ENCODE measurements at regions not wholly inside any gene's neighbourhood (a gene's known extent, or its start where the extent isn't known, plus 50 kb on each side); places are given as distances from the start of the nearest gene placed in this dataset.
"Not testable (repeated sequence)": the region's sequence is repeated elsewhere in the genome, so short reads cannot be mapped to it uniquely, and the experiment has no call there.

- no peak for DNase-seq
These were observed 638.8 kb downstream of the PLOD2 start for GRCh38 chr3:145522179-145522578.

GRCh38 chr3:145522893-145523651 is 637.9 kb downstream of the PLOD2 start:
- no peak for DNase-seq

GRCh38 chr3:145531548-145531947 is 629.4 kb downstream of the PLOD2 start:
- no peak for DNase-seq

GRCh38 chr3:145533696-145534095 is 627.3 kb downstream of the PLOD2 start:
- DNase-seq = no peak

- no peak for DNase-seq
These were observed 624.5 kb downstream of the PLOD2 start for GRCh38 chr3:145536461-145536860.

- DNase-seq = no peak
These were observed 610.5 kb downstream of the PLOD2 start for GRCh38 chr3:145550522-145550921.

GRCh38 chr3:145557405-145557804 is 603.6 kb downstream of the PLOD2 start:
- DNase-seq = no peak

- no peak for DNase-seq
These were observed 582.5 kb downstream of the PLOD2 start for GRCh38 chr3:145578471-145578870.

- DNase-seq = no peak
These were observed 579.3 kb downstream of the PLOD2 start for GRCh38 chr3:145581694-145582093.

- no peak for DNase-seq
These were observed 556.1 kb downstream of the PLOD2 start for GRCh38 chr3:145604851-145605250.

GRCh38 chr3:145620002-145620401 is 541.0 kb downstream of the PLOD2 start:
- DNase-seq = no peak

GRCh38 chr3:145620486-145620885 is 540.5 kb downstream of the PLOD2 start:
- no peak for DNase-seq

- DNase-seq = no peak
These were observed 537.6 kb downstream of the PLOD2 start for GRCh38 chr3:145623349-145623748.

- no peak for DNase-seq
These were observed 532.8 kb downstream of the PLOD2 start for GRCh38 chr3:145628211-145628610.

GRCh38 chr3:145637105-145637504 is 523.9 kb downstream of the PLOD2 start:
- DNase-seq = no peak

- no peak for DNase-seq
These were observed 521.9 kb downstream of the PLOD2 start for GRCh38 chr3:145639003-145639606.

- no peak for DNase-seq
These were observed 521.1 kb downstream of the PLOD2 start for GRCh38 chr3:145639875-145640274.

GRCh38 chr3:145648396-145648795 is 512.6 kb downstream of the PLOD2 start:
- DNase-seq = no peak

- no peak for DNase-seq
These were observed 511.6 kb downstream of the PLOD2 start for GRCh38 chr3:145649368-145649887.

- no peak for DNase-seq
These were observed 510.8 kb downstream of the PLOD2 start for GRCh38 chr3:145650170-145650569.

GRCh38 chr3:145671121-145671520 is 489.9 kb downstream of the PLOD2 start:
- DNase-seq = no peak

- no peak for DNase-seq
These were observed 487.1 kb downstream of the PLOD2 start for GRCh38 chr3:145673838-145674237.

GRCh38 chr3:145678401-145678800 is 482.6 kb downstream of the PLOD2 start:
- no peak for DNase-seq

GRCh38 chr3:145681181-145681580 is 479.8 kb downstream of the PLOD2 start:
- DNase-seq = no peak

GRCh38 chr3:145687978-145688377 is 473.0 kb downstream of the PLOD2 start:
- not testable (repeated sequence) for DNase-seq

All from GF-D8 (cell line).